ENCODE measurements at regions not wholly inside any gene's neighbourhood (a gene's known extent, or its start where the extent isn't known, plus 50 kb on each side); places are given as distances from the start of the nearest gene placed in this dataset.

- TF ChIP-seq, protein P1, sequence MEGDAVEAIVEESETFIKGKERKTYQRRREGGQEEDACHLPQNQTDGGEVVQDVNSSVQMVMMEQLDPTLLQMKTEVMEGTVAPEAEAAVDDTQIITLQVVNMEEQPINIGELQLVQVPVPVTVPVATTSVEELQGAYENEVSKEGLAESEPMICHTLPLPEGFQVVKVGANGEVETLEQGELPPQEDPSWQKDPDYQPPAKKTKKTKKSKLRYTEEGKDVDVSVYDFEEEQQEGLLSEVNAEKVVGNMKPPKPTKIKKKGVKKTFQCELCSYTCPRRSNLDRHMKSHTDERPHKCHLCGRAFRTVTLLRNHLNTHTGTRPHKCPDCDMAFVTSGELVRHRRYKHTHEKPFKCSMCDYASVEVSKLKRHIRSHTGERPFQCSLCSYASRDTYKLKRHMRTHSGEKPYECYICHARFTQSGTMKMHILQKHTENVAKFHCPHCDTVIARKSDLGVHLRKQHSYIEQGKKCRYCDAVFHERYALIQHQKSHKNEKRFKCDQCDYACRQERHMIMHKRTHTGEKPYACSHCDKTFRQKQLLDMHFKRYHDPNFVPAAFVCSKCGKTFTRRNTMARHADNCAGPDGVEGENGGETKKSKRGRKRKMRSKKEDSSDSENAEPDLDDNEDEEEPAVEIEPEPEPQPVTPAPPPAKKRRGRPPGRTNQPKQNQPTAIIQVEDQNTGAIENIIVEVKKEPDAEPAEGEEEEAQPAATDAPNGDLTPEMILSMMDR (IDR thresholded peaks at IDR 0.05; ENCODE audit: low read depth, low read length, missing control alignments), result no peak
- DNase-seq (ENCODE audit: low read depth), result no peak
- H3K4me3 ChIP-seq (ENCODE audit: low read depth, low read length), result no peak overlapping the region
- in situ Hi-C loops (cut with HindIII; ENCODE audit: low sequenced_read_pairs), result no loop called here
Observed at GRCh38 chr12:105840384-105840783, 298.4 kb downstream of the NUAK1 start.

- TF ChIP-seq, protein P1 (IDR thresholded peaks at IDR 0.05; ENCODE audit: low read depth, low read length, missing control alignments), result no peak
- no peak for DNase-seq (ENCODE audit: low read depth)
- in situ Hi-C loops (cut with HindIII; ENCODE audit: low sequenced_read_pairs), result no loop called here
- no peak overlapping the region for H3K4me3 ChIP-seq (ENCODE audit: low read depth, low read length)
Observed at GRCh38 chr12:105841840-105842239, 296.9 kb downstream of the NUAK1 start.

GRCh38 chr12:105843561-105843960 lies 295.2 kb downstream of the NUAK1 start:
- in situ Hi-C loops (cut with HindIII; ENCODE audit: low sequenced_read_pairs), result no loop called here
- H3K4me3 ChIP-seq (ENCODE audit: low read depth, low read length), result no peak overlapping the region
- DNase-seq (ENCODE audit: low read depth), result no peak
- TF ChIP-seq, protein P1 (IDR thresholded peaks at IDR 0.05; ENCODE audit: low read depth, low read length, missing control alignments), result no peak

DNA sequence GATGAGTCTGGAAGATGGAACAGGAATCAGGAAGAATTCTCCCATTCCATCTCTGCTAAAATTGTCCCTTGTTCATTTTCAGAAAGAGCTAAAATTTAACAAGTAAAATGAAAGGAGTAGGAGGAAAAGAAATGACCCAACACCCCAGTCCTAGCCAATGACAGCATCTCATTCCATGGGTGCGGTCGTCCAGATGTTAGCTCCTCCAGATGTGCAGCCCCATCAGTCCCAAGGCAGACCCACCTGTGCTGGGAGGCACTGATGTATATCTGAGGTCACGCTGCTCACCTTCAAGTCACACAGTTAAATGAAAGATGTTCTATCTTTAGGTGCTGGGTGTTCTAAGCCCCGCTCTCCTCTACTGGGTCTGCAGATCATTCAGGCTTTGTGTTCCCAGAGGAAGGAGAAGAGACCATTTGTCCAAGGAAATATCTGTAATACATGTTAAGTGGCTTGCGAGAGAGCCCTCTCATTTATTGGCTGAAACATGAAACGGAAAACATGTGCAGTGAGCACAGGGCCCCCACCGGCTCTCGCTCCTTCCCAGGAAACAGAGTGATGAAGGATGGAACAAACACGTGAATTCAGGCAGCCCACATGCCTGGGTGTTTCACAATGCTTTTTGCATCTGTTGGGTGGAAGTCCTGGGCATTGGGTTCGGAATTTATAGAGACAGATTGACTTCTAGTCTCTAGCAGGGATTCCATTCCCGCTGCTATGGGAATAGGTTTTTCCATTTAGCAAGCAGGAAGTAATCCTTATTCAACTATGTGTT lies 294.6 kb downstream of the NUAK1 start:
- no peak for DNase-seq (ENCODE audit: low read depth)
- in situ Hi-C loops (cut with HindIII; ENCODE audit: low sequenced_read_pairs), result no loop called here
- TF ChIP-seq, protein P1 (IDR thresholded peaks at IDR 0.05; ENCODE audit: low read depth, low read length, missing control alignments), result no peak
- H3K4me3 ChIP-seq (ENCODE audit: low read depth, low read length), result no peak overlapping the region

GRCh38 chr12:105846331-105846730 lies 292.4 kb downstream of the NUAK1 start:
- no peak for DNase-seq (ENCODE audit: low read depth)
- TF ChIP-seq, protein P1 (IDR thresholded peaks at IDR 0.05; ENCODE audit: low read depth, low read length, missing control alignments), result no peak
- no peak overlapping the region for H3K4me3 ChIP-seq (ENCODE audit: low read depth, low read length)
- in situ Hi-C loops (cut with HindIII; ENCODE audit: low sequenced_read_pairs), result no loop called here

- TF ChIP-seq, protein P1 (IDR thresholded peaks at IDR 0.05; ENCODE audit: low read depth, low read length, missing control alignments), result no peak
- no peak overlapping the region for H3K4me3 ChIP-seq (ENCODE audit: low read depth, low read length)
- in situ Hi-C loops (cut with HindIII; ENCODE audit: low sequenced_read_pairs), result no loop called here
- no peak for DNase-seq (ENCODE audit: low read depth)
Observed at GRCh38 chr12:105847068-105847467, 291.7 kb downstream of the NUAK1 start.
